ENCODE measurements at regions not wholly inside any gene's neighbourhood (a gene's known extent, or its start where the extent isn't known, plus 50 kb on each side); places are given as distances from the start of the nearest gene placed in this dataset.
A peak's percentile ranks its signal among the peaks of the same experiment; 100 is the strongest.

DNA sequence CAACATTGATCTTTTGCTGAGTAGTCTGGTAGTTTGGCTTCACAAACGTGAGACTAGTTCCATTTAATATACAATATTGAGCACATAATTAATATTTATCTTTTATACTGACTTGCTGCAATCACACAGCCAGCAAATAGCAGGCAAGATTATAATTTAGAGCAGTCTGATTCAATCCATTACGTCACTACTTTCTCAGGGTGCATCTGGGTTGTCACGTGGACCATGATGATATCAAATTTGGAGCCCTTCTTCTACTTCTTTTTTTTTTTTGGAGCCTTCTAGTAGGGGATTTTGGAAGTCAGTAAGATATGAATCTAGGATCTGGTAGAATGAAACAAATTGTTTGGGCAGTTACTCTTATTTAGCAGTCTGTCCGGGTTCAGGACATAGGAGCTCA is 100.6 kb upstream of the SLC5A9 start:
- Mint-ChIP-seq H3K9me3 (peaks cover 21% of the 10 kb centered on the region), H3K4me1 (peaks cover 5% of the 10 kb centered on the region), H3K27ac (no peak overlapping the region), H3K4me3 (no peak overlapping the region), H3K36me3 (ENCODE audit: low read depth) (no peaks in the 10 kb centered on the region), H3K27me3 (ENCODE audit: low read depth) (peaks cover 10% of the 10 kb centered on the region)
- TF ChIP-seq, protein P1, sequence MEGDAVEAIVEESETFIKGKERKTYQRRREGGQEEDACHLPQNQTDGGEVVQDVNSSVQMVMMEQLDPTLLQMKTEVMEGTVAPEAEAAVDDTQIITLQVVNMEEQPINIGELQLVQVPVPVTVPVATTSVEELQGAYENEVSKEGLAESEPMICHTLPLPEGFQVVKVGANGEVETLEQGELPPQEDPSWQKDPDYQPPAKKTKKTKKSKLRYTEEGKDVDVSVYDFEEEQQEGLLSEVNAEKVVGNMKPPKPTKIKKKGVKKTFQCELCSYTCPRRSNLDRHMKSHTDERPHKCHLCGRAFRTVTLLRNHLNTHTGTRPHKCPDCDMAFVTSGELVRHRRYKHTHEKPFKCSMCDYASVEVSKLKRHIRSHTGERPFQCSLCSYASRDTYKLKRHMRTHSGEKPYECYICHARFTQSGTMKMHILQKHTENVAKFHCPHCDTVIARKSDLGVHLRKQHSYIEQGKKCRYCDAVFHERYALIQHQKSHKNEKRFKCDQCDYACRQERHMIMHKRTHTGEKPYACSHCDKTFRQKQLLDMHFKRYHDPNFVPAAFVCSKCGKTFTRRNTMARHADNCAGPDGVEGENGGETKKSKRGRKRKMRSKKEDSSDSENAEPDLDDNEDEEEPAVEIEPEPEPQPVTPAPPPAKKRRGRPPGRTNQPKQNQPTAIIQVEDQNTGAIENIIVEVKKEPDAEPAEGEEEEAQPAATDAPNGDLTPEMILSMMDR (IDR thresholded peaks at IDR 0.05; ENCODE audit: unreplicated experiment in 3 of 3): no peak

GRCh38 chr1:48120621-48121020 is 101.9 kb upstream of the SLC5A9 start:
- peaks cover 5% of the 10 kb centered on the region for H3K4me1 Mint-ChIP-seq

GRCh38 chr1:48115835-48116234 is 106.7 kb upstream of the SLC5A9 start:
- peaks cover 6% of the 10 kb centered on the region for H3K4me1 Mint-ChIP-seq
- TF ChIP-seq, protein P1 (IDR thresholded peaks at IDR 0.05; ENCODE audit: unreplicated experiment in 3 of 3): no peak
- H3K27me3 Mint-ChIP-seq (ENCODE audit: low read depth): peaks cover 24% of the 10 kb centered on the region
- peak overlapping the region in 2 of 3 experiments; percentile 21 to 71 for H3K27ac Mint-ChIP-seq
- H3K4me3 Mint-ChIP-seq: no peak overlapping the region
- H3K36me3 Mint-ChIP-seq (ENCODE audit: low read depth): no peaks in the 10 kb centered on the region
- H3K9me3 Mint-ChIP-seq: peaks cover 15% of the 10 kb centered on the region

More at GRCh38 chr1:48120621-48121020, 101.9 kb upstream of the SLC5A9 start:
- Mint-ChIP-seq H3K27me3 (ENCODE audit: low read depth) (peaks cover 10% of the 10 kb centered on the region), H3K9me3 (peaks cover 22% of the 10 kb centered on the region), H3K27ac (no peak overlapping the region), H3K36me3 (ENCODE audit: low read depth) (no peaks in the 10 kb centered on the region), H3K4me3 (no peak overlapping the region)
- TF ChIP-seq, protein P1 (IDR thresholded peaks at IDR 0.05; ENCODE audit: unreplicated experiment in 3 of 3): no peak

DNA sequence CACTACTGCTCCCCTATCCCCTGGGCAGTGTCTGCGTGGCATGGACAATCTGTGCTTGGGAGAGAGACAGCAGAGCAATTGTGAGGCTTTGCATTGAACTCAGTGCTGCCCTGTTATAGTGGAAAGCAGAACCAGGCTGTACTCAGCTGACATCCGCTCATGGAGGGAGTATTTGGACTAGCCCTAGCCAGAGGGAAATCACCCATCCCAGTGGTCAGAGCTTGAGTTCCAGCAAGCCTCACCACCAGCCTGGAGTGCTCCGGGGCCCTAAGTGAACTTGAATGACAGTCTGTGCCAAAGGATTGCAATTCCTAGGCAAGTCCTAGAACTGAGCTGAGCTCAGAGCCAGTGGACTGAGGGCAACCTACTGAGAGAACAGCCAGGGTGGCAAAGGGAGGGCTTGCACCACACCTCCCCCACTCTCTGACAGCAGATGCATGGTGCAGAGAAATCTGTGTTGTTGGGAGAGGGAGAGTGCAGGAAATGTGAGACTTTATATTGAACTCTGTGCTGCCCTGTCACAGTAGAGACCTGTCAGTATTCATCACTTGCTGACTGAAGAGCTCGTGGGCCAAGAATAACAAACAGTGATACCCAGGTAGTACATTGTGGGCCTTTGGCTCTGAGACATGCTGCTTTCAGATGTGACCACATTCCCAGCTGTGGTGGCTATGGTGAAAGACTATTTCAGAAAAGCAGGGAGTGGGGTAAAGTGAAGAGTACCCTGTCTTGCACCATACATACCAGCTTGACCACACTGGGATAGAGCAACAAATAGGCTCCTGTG is 107.7 kb upstream of the SLC5A9 start:
- Mint-ChIP-seq H3K4me3 (no peak overlapping the region), H3K36me3 (ENCODE audit: low read depth) (no peaks in the 10 kb centered on the region), H3K4me1 (peaks cover 6% of the 10 kb centered on the region), H3K27me3 (ENCODE audit: low read depth) (peaks cover 27% of the 10 kb centered on the region), H3K9me3 (peaks cover 12% of the 10 kb centered on the region), H3K27ac (peak overlapping the region in 2 of 3 experiments; percentile 3 to 72)
- TF ChIP-seq, protein P1 (IDR thresholded peaks at IDR 0.05; ENCODE audit: unreplicated experiment in 3 of 3): no peak

GRCh38 chr1:48109390-48110013 is 112.3 kb upstream of the TRABD2B start:
- Mint-ChIP-seq H3K27ac (no peak overlapping the region), H3K4me3 (no peak overlapping the region), H3K4me1 (no peaks in the 10 kb centered on the region), H3K36me3 (ENCODE audit: low read depth) (no peaks in the 10 kb centered on the region), H3K27me3 (ENCODE audit: low read depth) (peaks cover 50% of the 10 kb centered on the region), H3K9me3 (no peaks in the 10 kb centered on the region)
- TF ChIP-seq, protein P1 (IDR thresholded peaks at IDR 0.05; ENCODE audit: unreplicated experiment in 3 of 3): peak; percentile 89 to 94 (median 91)

Data from nephron (organoid).